ENCODE measurements at regions not wholly inside any gene's neighbourhood (a gene's known extent, or its start where the extent isn't known, plus 50 kb on each side); places are given as distances from the start of the nearest gene placed in this dataset.

- ATAC-seq (no peak), FAIRE-seq (no peak), DNase-seq (ENCODE audit: low spot score) (no peak)
- TF ChIP-seq, protein P1, sequence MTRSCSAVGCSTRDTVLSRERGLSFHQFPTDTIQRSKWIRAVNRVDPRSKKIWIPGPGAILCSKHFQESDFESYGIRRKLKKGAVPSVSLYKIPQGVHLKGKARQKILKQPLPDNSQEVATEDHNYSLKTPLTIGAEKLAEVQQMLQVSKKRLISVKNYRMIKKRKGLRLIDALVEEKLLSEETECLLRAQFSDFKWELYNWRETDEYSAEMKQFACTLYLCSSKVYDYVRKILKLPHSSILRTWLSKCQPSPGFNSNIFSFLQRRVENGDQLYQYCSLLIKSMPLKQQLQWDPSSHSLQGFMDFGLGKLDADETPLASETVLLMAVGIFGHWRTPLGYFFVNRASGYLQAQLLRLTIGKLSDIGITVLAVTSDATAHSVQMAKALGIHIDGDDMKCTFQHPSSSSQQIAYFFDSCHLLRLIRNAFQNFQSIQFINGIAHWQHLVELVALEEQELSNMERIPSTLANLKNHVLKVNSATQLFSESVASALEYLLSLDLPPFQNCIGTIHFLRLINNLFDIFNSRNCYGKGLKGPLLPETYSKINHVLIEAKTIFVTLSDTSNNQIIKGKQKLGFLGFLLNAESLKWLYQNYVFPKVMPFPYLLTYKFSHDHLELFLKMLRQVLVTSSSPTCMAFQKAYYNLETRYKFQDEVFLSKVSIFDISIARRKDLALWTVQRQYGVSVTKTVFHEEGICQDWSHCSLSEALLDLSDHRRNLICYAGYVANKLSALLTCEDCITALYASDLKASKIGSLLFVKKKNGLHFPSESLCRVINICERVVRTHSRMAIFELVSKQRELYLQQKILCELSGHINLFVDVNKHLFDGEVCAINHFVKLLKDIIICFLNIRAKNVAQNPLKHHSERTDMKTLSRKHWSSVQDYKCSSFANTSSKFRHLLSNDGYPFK (CRISPR knock-in tag; IDR thresholded peaks at IDR 0.05; ENCODE audit: borderline replicate concordance), result no peak
- TF ChIP-seq HHEX (CRISPR knock-in tag; IDR thresholded peaks at IDR 0.05), result no peak
- TF ChIP-seq MAFF (IDR thresholded peaks at IDR 0.05; ENCODE audit: low read depth, low read length), result peak; percentile 73
- peak; percentile 53 to 86 for TF ChIP-seq MAFK (conservative IDR thresholded peaks at IDR 0.05 in 1 of 2, IDR thresholded peaks at IDR 0.05 in 1 of 2; ENCODE audit: low read length in 2 of 2)
- no peak for TF ChIP-seq ELF4 (CRISPR knock-in tag; IDR thresholded peaks at IDR 0.05; ENCODE audit: borderline replicate concordance)
- no peak for TF ChIP-seq HMG20A (CRISPR knock-in tag; IDR thresholded peaks at IDR 0.05; ENCODE audit: borderline replicate concordance)
- in situ Hi-C loops (cut with HindIII; ENCODE audit: extremely low pct_ligation_motif_present, low pct_unique_long_range_greater_than_20kb) (no loop called here), intact Hi-C loops (cut with micrococcal nuclease; ENCODE audit: unreplicated experiment) (no loop called here)
- Histone ChIP-seq H3K9me3 (ENCODE audit: low read length) (no peaks in the 10 kb centered on the region), H3K4me1 (ENCODE audit: insufficient read depth, low read length) (no peaks in the 10 kb centered on the region), H3K27me3 (ENCODE audit: control insufficient read depth in 1 of 2, insufficient read depth in 2 of 2, low read length in 2 of 2) (no peaks in the 10 kb centered on the region), H3K4me3 (replicated peaks in 1 of 3; ENCODE audit: insufficient read depth in 1 of 3, low read depth in 2 of 3, low read length in 3 of 3) (no peak overlapping the region), H3K4me2 (ENCODE audit: low read depth, low read length) (no peak overlapping the region), H3K27ac (ENCODE audit: extremely low read length, insufficient read depth, low read length) (no peak overlapping the region), H3K36me3 (replicated peaks in 1 of 2; ENCODE audit: control insufficient read depth in 1 of 2, insufficient read depth in 2 of 2, low read length in 2 of 2) (no peaks in the 10 kb centered on the region), H3K79me2 (ENCODE audit: insufficient read depth, low read length) (no peaks in the 10 kb centered on the region), H2AFZ (ENCODE audit: low read length) (no peak overlapping the region), H4K20me1 (ENCODE audit: insufficient read depth, low read length) (no peaks in the 10 kb centered on the region), H3K9ac (ENCODE audit: insufficient read depth, low read depth, low read length) (no peak overlapping the region)
- POLR2A ChIA-PET, result no interaction called here
- no TSS peak for BruUV-seq (replicated peaks)
- WGBS (ENCODE audit: low lambda C conversion rate), result 0% methylated on average over 1 of the region's 1 CpG
- CTCF ChIA-PET (ENCODE audit: low intra/inter-chr PET ratio, low total read pairs), result no interaction called here
Measured at GRCh38 chr4:167399201-167399600, 164.9 kb upstream of the SPOCK3 start.

DNA sequence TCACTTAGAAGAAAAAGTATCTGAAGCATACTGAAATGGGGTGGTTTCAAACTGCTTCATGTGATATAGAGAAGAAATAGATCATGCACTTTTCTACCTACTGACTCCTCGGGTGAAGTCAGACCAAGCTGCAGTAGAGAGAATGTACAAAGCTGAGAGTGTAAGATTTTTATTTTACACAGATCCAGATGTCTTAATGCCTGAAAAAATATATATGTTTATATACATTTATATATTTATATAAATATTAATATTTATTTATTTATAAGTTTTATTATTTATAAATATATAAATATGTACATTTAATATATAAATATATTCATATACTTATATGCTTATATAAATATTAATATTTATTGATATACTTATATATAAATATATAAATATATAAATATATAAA, 171.9 kb upstream of the SPOCK3 start:
- no TSS peak for BruUV-seq (replicated peaks)
- CTCF ChIA-PET (ENCODE audit: low intra/inter-chr PET ratio, low total read pairs), result no interaction called here
- Histone ChIP-seq H3K27ac (ENCODE audit: extremely low read length, insufficient read depth, low read length) (no peak overlapping the region), H3K79me2 (ENCODE audit: insufficient read depth, low read length) (no peaks in the 10 kb centered on the region), H2AFZ (ENCODE audit: low read length) (no peak overlapping the region), H3K27me3 (ENCODE audit: control insufficient read depth in 1 of 2, insufficient read depth in 2 of 2, low read length in 2 of 2) (no peaks in the 10 kb centered on the region), H3K9me3 (ENCODE audit: low read length) (no peaks in the 10 kb centered on the region), H4K20me1 (ENCODE audit: insufficient read depth, low read length) (no peaks in the 10 kb centered on the region), H3K4me1 (ENCODE audit: insufficient read depth, low read length) (no peaks in the 10 kb centered on the region), H3K9ac (ENCODE audit: insufficient read depth, low read depth, low read length) (no peak overlapping the region), H3K4me3 (replicated peaks in 1 of 3; ENCODE audit: insufficient read depth in 1 of 3, low read depth in 2 of 3, low read length in 3 of 3) (no peak overlapping the region), H3K4me2 (ENCODE audit: low read depth, low read length) (no peak overlapping the region), H3K36me3 (replicated peaks in 1 of 2; ENCODE audit: control insufficient read depth in 1 of 2, insufficient read depth in 2 of 2, low read length in 2 of 2) (no peaks in the 10 kb centered on the region)
- ATAC-seq (no peak), FAIRE-seq (no peak), DNase-seq (ENCODE audit: low spot score) (no peak)
- in situ Hi-C loops (cut with HindIII; ENCODE audit: extremely low pct_ligation_motif_present, low pct_unique_long_range_greater_than_20kb) (no loop called here), intact Hi-C loops (cut with micrococcal nuclease; ENCODE audit: unreplicated experiment) (no loop called here)
- POLR2A ChIA-PET, result no interaction called here
- WGBS (ENCODE audit: low lambda C conversion rate), result 45% methylated on average over 1 of the region's 1 CpG
- TF ChIP-seq, protein P2, sequence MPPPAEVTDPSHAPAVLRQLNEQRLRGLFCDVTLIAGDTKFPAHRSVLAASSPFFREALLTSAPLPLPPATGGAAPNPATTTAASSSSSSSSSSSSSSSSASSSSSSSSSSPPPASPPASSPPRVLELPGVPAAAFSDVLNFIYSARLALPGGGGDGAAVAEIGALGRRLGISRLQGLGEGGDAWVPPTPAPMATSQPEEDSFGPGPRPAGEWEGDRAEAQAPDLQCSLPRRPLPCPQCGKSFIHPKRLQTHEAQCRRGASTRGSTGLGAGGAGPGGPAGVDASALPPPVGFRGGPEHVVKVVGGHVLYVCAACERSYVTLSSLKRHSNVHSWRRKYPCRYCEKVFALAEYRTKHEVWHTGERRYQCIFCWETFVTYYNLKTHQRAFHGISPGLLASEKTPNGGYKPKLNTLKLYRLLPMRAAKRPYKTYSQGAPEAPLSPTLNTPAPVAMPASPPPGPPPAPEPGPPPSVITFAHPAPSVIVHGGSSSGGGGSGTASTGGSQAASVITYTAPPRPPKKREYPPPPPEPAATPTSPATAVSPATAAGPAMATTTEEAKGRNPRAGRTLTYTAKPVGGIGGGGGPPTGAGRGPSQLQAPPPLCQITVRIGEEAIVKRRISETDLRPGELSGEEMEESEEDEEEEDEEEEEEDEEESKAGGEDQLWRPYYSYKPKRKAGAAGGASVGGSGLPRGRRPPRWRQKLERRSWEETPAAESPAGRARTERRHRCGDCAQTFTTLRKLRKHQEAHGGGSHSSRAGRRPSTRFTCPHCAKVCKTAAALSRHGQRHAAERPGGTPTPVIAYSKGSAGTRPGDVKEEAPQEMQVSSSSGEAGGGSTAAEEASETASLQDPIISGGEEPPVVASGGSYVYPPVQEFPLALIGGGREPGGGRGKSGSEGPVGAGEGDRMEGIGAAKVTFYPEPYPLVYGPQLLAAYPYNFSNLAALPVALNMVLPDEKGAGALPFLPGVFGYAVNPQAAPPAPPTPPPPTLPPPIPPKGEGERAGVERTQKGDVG (CRISPR knock-in tag; IDR thresholded peaks at IDR 0.05; ENCODE audit: borderline replicate concordance), result no peak
- TF ChIP-seq GZF1 (CRISPR knock-in tag; IDR thresholded peaks at IDR 0.05), result no peak
- TF ChIP-seq ZNF788 (CRISPR knock-in tag; IDR thresholded peaks at IDR 0.05; ENCODE audit: borderline replicate concordance), result no peak
- TF ChIP-seq NFIB (CRISPR knock-in tag; IDR thresholded peaks at IDR 0.05; ENCODE audit: borderline replicate concordance), result no peak

Measured in HepG2 (cell line).